PFSK-1 (cell line): ENCODE measurements at regions not wholly inside any gene's neighbourhood (a gene's known extent, or its start where the extent isn't known, plus 50 kb on each side); places are given as distances from the start of the nearest gene placed in this dataset.

Experiments
- FOXP2 ChIP-seq: optimal IDR thresholded peaks from 2 replicates; pipeline ENCODE3; 2011; ENCODE audit warnings: borderline replicate concordance, control low read depth, inconsistent platforms; ENCODE audit not compliant: insufficient read depth; ENCODE audit errors: extremely low read length, extremely low read depth
- POLR2AphosphoS5 ChIP-seq: IDR thresholded peaks from 2 replicates; pipeline ENCODE4 v1.6.1; 2012; ENCODE audit warnings: low read depth, mild to moderate bottlenecking, control low read depth, low read length, moderate library complexity
- REST ChIP-seq, 2 experiments: IDR thresholded peaks; 2 replicates each; pipeline versions ENCODE4 v1.6.1 to v1.8.0; 2011 to 2012; ENCODE audit warnings: low read depth in 2 of 2, low read length in 2 of 2, control low read depth in 1 of 2, inconsistent platforms in 1 of 2, mild to moderate bottlenecking in 1 of 2, moderate library complexity in 1 of 2; ENCODE audit not compliant: insufficient read depth in 1 of 2
- SIN3A ChIP-seq: IDR thresholded peaks from 2 replicates; pipeline ENCODE4 v1.6.1; 2012; ENCODE audit warnings: mild to moderate bottlenecking, low read length, moderate library complexity, borderline replicate concordance; ENCODE audit not compliant: insufficient read depth
- TAF1 ChIP-seq: IDR thresholded peaks from 2 replicates; pipeline ENCODE4 v1.6.1; 2012; ENCODE audit warnings: low read length, control low read depth, borderline replicate concordance; ENCODE audit not compliant: insufficient read depth

GRCh38 chr2:100753444-100753843 lies 66.5 kb upstream of the NPAS2 start:
- no peak for TF ChIP-seq TAF1
- no peak for TF ChIP-seq REST (IDR thresholded peaks at IDR 0.05; ENCODE audit: insufficient read depth in 1 of 2, low read depth in 2 of 2, low read length in 2 of 2)
- TF ChIP-seq SIN3A, result no peak
- TF ChIP-seq FOXP2, result no peak
- no peak for TF ChIP-seq POLR2AphosphoS5

DNA sequence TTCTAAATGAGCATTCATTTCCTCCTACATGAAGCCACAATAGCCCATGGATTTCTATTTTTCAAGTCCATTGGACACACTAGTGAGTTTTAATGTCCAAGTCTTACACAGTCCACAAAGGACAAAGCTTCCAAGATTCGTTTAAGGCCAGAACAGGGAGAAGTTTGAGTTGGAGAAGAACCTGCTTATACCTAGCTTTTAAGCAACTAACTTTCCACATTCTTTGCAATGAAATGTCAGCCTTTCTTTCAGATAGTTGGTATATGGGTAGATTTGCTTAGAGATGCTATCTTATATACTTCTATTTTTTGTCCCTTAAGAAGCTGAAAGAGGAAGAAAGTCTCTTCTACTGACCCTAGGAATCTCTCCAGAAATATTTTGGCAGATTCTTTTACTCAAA lies 66.1 kb upstream of the NPAS2 start:
- TF ChIP-seq SIN3A, result no peak
- TF ChIP-seq FOXP2, result no peak
- no peak for TF ChIP-seq TAF1
- TF ChIP-seq REST (IDR thresholded peaks at IDR 0.05; ENCODE audit: insufficient read depth in 1 of 2, low read depth in 2 of 2, low read length in 2 of 2), result no peak
- no peak for TF ChIP-seq POLR2AphosphoS5

DNA sequence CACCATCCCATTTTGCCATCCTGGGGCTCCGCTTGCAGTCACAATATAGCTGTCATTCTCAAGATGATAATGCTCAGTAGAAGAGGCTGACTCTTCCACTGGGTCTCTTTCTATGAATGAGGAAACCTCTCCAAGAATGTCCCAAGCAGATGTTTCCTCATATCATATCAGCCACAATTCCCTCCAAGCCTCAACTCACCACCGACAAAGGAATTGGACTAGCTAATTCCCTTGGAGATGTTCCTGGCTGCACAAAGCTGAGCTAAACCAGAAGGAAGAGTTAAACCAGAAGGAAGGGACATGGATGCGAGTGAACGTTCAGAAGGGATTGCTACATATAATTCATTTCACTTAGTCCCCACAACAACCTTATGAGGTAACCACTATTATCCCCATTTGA lies 65.0 kb upstream of the NPAS2 start:
- no peak for TF ChIP-seq REST (IDR thresholded peaks at IDR 0.05; ENCODE audit: insufficient read depth in 1 of 2, low read depth in 2 of 2, low read length in 2 of 2)
- TF ChIP-seq TAF1, result no peak
- TF ChIP-seq SIN3A, result no peak
- TF ChIP-seq POLR2AphosphoS5, result no peak
- no peak for TF ChIP-seq FOXP2

- TF ChIP-seq FOXP2 (no peak), REST (IDR thresholded peaks at IDR 0.05; ENCODE audit: insufficient read depth in 1 of 2, low read depth in 2 of 2, low read length in 2 of 2) (no peak), TAF1 (no peak), POLR2AphosphoS5 (no peak)
These were observed 64.5 kb upstream of the NPAS2 start for GRCh38 chr2:100755441-100755840.

GRCh38 chr2:100756704-100757103 lies 63.2 kb upstream of the NPAS2 start:
- TF ChIP-seq TAF1, result no peak
- no peak for TF ChIP-seq REST (IDR thresholded peaks at IDR 0.05; ENCODE audit: insufficient read depth in 1 of 2, low read depth in 2 of 2, low read length in 2 of 2)
- no peak for TF ChIP-seq SIN3A
- TF ChIP-seq POLR2AphosphoS5, result no peak
- no peak for TF ChIP-seq FOXP2
